ENCODE measurements at regions not wholly inside any gene's neighbourhood (a gene's known extent, or its start where the extent isn't known, plus 50 kb on each side); places are given as distances from the start of the nearest gene placed in this dataset.

GRCh38 chr7:109660401-109660800 lies 1090.7 kb downstream of the DNAJB9 start:
- no peak for TF ChIP-seq CTCF (IDR thresholded peaks at IDR 0.05)
- no peak for TF ChIP-seq POLR2A (IDR thresholded peaks at IDR 0.05)

Measured in thyroid gland (tissue), 4 donors.